ENCODE measurements at regions not wholly inside any gene's neighbourhood (a gene's known extent, or its start where the extent isn't known, plus 50 kb on each side); places are given as distances from the start of the nearest gene placed in this dataset.

DNA sequence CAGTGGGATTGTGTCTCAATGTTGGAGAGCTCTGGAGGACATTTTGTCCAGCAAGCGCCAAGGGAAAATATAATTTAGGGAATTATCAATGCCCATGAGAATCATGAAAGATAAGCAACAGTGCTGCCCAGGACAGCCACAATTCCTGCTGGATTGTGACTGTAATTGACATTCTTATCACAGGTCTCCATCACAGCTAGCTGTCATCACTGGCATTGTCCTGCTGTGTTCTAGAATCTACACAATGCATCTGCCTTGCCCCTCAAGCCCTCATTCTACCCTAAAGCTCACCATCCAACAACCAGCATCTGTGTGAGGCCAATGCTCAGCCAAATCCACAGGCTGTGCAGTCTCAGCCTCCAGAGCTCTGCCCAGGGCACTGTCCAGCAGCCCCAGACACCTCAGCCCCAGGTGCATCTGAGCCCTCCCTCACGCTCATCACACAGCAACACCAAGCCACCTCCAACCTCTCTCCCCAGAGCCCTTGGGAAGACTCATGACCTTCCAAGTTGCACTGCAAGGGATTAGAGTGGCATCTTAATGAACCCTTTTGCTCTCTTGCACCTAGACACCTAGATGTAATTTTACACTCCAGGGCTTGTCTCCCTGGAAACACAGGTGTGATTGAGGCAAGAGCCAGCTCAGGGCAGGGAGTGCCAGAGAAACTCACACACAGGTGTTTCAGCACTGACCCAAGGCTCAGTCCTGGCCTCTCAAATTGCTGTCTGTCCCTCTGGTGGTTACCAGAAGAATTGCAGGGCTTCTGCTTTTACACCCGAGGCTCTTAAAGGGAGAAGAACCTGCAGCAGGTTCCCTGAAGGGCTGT, 85.2 kb upstream of the PHACTR3 start:
- DNase-seq (ENCODE audit: low read depth), result peak; percentile 69
- TF ChIP-seq, protein P1, sequence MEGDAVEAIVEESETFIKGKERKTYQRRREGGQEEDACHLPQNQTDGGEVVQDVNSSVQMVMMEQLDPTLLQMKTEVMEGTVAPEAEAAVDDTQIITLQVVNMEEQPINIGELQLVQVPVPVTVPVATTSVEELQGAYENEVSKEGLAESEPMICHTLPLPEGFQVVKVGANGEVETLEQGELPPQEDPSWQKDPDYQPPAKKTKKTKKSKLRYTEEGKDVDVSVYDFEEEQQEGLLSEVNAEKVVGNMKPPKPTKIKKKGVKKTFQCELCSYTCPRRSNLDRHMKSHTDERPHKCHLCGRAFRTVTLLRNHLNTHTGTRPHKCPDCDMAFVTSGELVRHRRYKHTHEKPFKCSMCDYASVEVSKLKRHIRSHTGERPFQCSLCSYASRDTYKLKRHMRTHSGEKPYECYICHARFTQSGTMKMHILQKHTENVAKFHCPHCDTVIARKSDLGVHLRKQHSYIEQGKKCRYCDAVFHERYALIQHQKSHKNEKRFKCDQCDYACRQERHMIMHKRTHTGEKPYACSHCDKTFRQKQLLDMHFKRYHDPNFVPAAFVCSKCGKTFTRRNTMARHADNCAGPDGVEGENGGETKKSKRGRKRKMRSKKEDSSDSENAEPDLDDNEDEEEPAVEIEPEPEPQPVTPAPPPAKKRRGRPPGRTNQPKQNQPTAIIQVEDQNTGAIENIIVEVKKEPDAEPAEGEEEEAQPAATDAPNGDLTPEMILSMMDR (IDR thresholded peaks at IDR 0.05; ENCODE audit: low read depth, low read length), result peak; percentile 90
- no peak for TF ChIP-seq POLR2A (IDR thresholded peaks at IDR 0.05; ENCODE audit: extremely low read depth, insufficient read length)
- no peak overlapping the region for H3K4me3 ChIP-seq (ENCODE audit: low read depth, low read length)

DNA sequence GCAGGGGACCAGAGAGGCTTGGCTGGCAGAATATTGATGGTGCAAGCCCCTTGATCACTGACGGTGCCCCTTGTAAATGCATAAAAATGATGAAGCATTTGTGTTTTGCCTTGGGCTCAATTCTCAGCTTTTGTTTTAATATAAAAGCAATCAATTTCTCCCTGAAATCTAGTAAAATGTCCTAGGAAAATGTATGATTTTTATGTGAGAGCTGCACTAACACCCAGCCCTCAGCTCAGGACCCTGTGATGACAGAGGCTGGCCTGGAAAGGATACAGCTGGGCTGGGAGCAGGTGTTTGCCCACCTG, 84.7 kb upstream of the PHACTR3 start:
- H3K4me3 ChIP-seq (ENCODE audit: low read depth, low read length), result no peak overlapping the region
- no peak for TF ChIP-seq POLR2A (IDR thresholded peaks at IDR 0.05; ENCODE audit: extremely low read depth, insufficient read length)
- DNase-seq (ENCODE audit: low read depth), result no peak

DNA sequence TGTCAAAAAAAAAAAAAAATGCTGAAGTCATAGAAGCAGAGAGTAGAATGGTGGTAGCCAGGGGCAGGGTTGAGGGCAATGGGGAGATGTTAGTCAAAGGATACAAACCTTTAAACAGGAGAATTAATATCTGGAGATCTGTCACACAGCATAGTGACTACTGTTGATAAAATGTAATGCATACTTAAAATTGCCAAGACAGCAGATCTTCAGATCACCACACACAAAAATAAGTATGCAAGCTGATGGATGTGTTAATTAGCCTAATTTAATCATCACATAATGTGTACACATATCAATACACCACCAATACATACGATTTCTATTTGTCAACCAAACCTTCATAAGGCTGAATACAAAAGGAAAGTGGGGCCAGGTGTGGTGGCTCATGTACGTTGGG, 83.5 kb upstream of the PHACTR3 start:
- H3K4me3 ChIP-seq (ENCODE audit: low read depth, low read length), result no peak overlapping the region
- no peak for DNase-seq (ENCODE audit: low read depth)
- TF ChIP-seq, protein P2, sequence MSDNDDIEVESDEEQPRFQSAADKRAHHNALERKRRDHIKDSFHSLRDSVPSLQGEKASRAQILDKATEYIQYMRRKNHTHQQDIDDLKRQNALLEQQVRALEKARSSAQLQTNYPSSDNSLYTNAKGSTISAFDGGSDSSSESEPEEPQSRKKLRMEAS (IDR thresholded peaks at IDR 0.05; ENCODE audit: low read depth, low read length), result no peak
- TF ChIP-seq MYC (IDR thresholded peaks at IDR 0.05; ENCODE audit: low read depth, low read length) (no peak), POLR2A (IDR thresholded peaks at IDR 0.05; ENCODE audit: extremely low read depth, insufficient read length) (no peak)
- TF ChIP-seq, protein P1 (IDR thresholded peaks at IDR 0.05; ENCODE audit: low read depth, low read length), result no peak

DNA sequence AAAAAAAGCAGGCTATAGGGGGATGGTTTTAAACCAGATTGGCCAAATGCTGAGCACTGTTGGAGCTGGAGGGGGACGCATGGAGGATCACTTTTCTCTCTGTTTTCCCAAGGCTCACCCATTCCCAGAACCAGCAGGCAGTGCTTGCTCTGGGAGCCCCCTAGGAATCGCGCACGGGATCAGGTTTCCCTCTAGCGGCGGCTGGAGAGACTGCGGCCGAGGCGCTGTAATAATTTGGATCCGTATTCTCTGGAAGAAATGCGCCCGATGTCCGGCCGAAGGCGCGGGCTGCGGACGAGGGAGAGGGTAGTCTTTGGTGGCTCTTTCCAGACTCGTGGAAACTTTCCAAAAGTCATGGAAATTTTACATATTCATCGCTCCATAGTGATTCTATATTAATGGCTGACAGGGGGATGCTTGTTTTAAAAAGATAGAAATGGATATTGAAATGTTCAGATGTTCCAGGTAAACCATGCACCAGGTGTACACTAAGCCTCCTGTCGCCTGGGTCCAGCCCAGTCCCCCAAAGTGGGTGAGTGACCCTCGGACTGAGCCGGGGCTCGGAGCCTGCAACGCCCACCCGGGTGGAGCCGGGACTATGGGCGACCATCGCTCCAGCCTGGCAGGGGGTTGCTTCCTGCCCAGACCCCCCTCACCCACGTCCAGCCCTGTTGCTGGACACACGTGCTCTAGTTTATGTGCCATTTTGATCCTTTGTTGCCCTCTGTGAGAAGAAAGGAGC, 78.7 kb upstream of the PHACTR3 start:
- H3K4me3 ChIP-seq (ENCODE audit: low read depth, low read length), result no peak overlapping the region
- DNase-seq (ENCODE audit: low read depth), result peak; percentile 56
- TF ChIP-seq, protein P1 (IDR thresholded peaks at IDR 0.05; ENCODE audit: low read depth, low read length), result peak; percentile 86
- TF ChIP-seq POLR2A (IDR thresholded peaks at IDR 0.05; ENCODE audit: extremely low read depth, insufficient read length), result no peak

DNA sequence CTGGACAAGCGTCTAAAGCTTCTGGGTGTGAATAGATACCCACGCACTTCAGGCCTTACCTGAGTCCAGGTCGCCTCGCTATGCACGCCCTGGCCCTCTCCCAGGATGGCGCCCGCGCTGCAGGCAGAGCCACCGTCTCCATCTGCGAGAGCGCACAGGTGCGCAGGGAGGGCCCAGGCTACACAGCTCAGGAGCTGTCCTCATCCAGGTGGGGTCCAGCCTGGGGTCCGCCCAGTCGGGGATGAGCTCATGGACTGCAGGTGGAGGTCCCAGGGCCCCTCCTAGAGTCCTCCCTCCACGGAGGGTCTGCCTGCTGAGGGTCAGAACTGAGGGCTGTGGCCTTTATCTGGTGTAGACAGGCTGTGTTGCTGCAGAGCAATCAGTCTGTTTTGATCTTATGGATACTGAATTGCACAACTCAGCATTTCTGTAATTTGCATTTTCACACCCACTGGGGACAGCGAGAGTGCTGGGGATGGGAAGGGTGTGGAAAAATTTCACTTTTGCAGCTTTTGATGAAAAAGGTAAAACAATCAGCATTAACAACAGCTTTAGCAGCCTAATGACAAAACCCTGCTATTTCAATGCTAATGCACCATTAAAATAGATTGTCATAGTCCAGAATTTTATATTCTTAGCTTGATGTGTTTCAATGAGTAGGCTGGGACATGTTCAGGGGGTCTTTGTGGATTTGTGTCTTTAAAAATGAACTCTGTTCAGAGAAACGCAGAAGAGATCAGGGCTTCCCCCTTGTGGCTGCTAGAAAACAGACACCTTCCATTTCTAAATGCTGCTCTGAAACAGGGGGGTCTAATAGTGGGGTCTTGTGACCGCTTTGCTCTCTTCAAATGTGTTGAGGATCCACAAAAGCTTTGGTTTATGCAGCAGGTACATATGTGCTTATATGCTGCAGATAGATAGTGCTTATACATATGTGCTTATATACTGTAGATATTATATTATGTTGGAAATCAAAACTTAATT, 77.8 kb upstream of the PHACTR3 start:
- DNase-seq (ENCODE audit: low read depth), result peak; percentile 29
- no peak overlapping the region for H3K4me3 ChIP-seq (ENCODE audit: low read depth, low read length)
- no peak for TF ChIP-seq MYC (IDR thresholded peaks at IDR 0.05; ENCODE audit: low read depth, low read length)
- TF ChIP-seq, protein P2 (IDR thresholded peaks at IDR 0.05; ENCODE audit: low read depth, low read length), result no peak
- TF ChIP-seq, protein P1 (IDR thresholded peaks at IDR 0.05; ENCODE audit: low read depth, low read length), result peak; percentile 52

DNA sequence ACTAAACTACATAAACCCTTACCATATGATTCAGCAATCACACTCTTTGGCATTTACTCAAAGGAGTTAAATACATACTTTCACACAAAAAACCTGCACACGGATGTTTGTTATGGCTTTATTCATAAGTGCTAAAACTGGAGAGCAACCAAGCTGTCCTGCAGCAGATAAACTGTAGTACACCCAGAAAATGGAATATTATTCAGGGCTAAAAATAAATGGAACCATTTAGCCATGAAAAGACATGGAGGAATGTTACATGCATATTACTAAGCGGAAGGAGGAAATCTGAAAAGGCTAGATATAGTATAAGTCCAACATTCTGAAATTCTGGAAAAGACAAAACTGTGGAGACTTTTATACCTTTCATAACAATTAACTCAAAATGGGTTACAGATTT, 73.6 kb upstream of the PHACTR3 start:
- TF ChIP-seq POLR2A (IDR thresholded peaks at IDR 0.05; ENCODE audit: extremely low read depth, insufficient read length), result no peak
- no peak overlapping the region for H3K4me3 ChIP-seq (ENCODE audit: low read depth, low read length)
- no peak for DNase-seq (ENCODE audit: low read depth)

Data from NB4 (cell line).